ENCODE measurements at regions not wholly inside any gene's neighbourhood (a gene's known extent, or its start where the extent isn't known, plus 50 kb on each side); places are given as distances from the start of the nearest gene placed in this dataset.

GRCh38 chr3:14252321-14253021 lies 73.9 kb downstream of the LSM3 start:
- Histone ChIP-seq H3K36me3 (ENCODE audit: control insufficient read depth in 5 of 5, insufficient read depth in 5 of 5, low read length in 5 of 5) (no peaks in the 10 kb centered on the region), H3K4me1 (ENCODE audit: control insufficient read depth in 5 of 5, insufficient read depth in 5 of 5, low read length in 5 of 5) (peaks cover 1 to 11% (median 5%) of the 10 kb centered on the region in 5 donors), H3K4me3 (ENCODE audit: low read depth in 1 of 5, low read length in 5 of 5) (no peak overlapping the region), H3K9me3 (ENCODE audit: control insufficient read depth in 5 of 5, low read length in 5 of 5) (no peaks in the 10 kb centered on the region), H3K9ac (ENCODE audit: low read length in 5 of 5) (no peak overlapping the region), H3K27ac (ENCODE audit: low read depth, low read length) (no peak overlapping the region), H3K27me3 (ENCODE audit: control insufficient read depth in 5 of 5, insufficient read depth in 4 of 5, low read length in 5 of 5) (peaks cover 0 to 14% (median 4%) of the 10 kb centered on the region in 5 donors)

DNA sequence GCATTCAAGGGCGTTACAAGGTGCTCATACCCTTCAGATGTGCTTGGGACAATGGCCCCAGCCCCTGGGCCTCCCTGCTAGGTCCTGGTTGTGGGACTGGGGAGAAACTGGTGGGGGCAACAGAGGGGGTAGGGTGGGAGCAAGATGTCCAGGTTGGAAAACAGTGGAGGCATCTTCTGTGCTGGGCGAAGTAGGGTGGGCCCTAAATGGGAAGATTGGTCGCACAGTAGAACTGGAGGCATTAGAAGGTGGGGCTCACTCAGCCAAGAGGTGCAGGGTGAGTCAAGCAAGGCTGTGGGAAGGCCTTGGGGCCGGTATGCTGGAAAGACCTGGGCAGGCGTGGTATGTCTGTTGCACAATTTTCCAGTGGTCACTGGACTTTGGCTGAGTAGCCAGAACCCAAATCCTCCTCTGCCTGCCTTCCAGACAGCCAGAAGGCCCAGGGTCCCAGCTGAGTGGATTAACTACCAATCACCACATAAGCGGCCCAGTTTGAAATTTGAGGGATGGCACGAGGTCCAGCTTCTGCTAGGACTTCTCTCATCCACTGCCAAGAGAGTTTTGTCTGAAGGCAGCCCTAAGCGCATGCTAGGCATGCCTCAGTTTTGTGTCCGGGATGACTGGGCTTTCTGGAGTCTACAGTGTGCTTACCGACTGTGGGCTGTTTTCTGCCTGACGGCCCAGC lies 74.5 kb downstream of the LSM3 start:
- Histone ChIP-seq H3K9ac (ENCODE audit: low read length in 5 of 5) (no peak overlapping the region), H3K9me3 (ENCODE audit: control insufficient read depth in 5 of 5, low read length in 5 of 5) (no peaks in the 10 kb centered on the region), H3K27me3 (ENCODE audit: control insufficient read depth in 5 of 5, insufficient read depth in 4 of 5, low read length in 5 of 5) (peaks cover 0 to 14% (median 4%) of the 10 kb centered on the region in 5 donors), H3K27ac (ENCODE audit: low read depth, low read length) (no peak overlapping the region), H3K4me3 (ENCODE audit: low read depth in 1 of 5, low read length in 5 of 5) (no peak overlapping the region), H3K36me3 (ENCODE audit: control insufficient read depth in 5 of 5, insufficient read depth in 5 of 5, low read length in 5 of 5) (no peaks in the 10 kb centered on the region), H3K4me1 (ENCODE audit: control insufficient read depth in 5 of 5, insufficient read depth in 5 of 5, low read length in 5 of 5) (peaks cover 1 to 11% (median 5%) of the 10 kb centered on the region in 5 donors)

DNA sequence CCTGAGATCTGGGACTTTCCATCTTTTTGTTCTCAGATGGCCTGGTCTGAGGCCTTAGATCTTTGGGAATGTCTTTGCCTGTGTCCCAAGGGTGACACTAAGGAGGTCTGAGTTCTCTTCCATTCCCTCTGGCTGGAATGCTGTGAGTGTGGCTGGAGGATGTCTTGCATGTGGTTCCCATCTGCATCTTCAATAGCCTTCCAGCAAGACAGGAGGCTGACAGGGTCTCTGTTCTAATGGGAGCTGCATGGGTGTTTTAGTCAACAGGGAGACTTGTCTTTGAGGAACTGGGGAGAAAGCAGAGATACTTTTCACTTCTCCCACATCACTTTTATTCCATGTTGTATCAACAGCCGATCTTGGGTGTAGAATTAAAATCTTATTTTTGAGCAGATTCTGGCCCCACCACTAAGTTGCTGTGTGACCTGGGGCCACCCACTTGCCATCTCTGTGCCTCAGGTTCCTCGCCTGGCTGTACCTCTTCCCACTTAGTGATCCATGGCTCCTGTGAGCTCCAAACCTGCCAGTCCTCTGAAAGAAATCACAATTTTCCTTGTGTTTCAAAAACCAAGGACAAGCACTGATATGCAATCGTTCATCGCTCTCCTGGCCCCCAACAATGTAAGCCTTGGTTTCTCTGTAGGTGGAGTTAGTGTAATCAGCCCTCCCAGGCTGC lies 75.2 kb downstream of the LSM3 start:
- Histone ChIP-seq H3K9ac (ENCODE audit: low read length in 5 of 5) (no peak overlapping the region), H3K27ac (ENCODE audit: low read depth, low read length) (no peak overlapping the region), H3K36me3 (ENCODE audit: control insufficient read depth in 5 of 5, insufficient read depth in 5 of 5, low read length in 5 of 5) (no peaks in the 10 kb centered on the region), H3K4me1 (ENCODE audit: control insufficient read depth in 5 of 5, insufficient read depth in 5 of 5, low read length in 5 of 5) (peaks cover 0 to 6% (median 1%) of the 10 kb centered on the region in 5 donors), H3K4me3 (ENCODE audit: low read depth in 1 of 5, low read length in 5 of 5) (no peak overlapping the region), H3K9me3 (ENCODE audit: control insufficient read depth in 5 of 5, low read length in 5 of 5) (no peaks in the 10 kb centered on the region), H3K27me3 (ENCODE audit: control insufficient read depth in 5 of 5, insufficient read depth in 4 of 5, low read length in 5 of 5) (peaks cover 0 to 14% (median 4%) of the 10 kb centered on the region in 5 donors)

DNA sequence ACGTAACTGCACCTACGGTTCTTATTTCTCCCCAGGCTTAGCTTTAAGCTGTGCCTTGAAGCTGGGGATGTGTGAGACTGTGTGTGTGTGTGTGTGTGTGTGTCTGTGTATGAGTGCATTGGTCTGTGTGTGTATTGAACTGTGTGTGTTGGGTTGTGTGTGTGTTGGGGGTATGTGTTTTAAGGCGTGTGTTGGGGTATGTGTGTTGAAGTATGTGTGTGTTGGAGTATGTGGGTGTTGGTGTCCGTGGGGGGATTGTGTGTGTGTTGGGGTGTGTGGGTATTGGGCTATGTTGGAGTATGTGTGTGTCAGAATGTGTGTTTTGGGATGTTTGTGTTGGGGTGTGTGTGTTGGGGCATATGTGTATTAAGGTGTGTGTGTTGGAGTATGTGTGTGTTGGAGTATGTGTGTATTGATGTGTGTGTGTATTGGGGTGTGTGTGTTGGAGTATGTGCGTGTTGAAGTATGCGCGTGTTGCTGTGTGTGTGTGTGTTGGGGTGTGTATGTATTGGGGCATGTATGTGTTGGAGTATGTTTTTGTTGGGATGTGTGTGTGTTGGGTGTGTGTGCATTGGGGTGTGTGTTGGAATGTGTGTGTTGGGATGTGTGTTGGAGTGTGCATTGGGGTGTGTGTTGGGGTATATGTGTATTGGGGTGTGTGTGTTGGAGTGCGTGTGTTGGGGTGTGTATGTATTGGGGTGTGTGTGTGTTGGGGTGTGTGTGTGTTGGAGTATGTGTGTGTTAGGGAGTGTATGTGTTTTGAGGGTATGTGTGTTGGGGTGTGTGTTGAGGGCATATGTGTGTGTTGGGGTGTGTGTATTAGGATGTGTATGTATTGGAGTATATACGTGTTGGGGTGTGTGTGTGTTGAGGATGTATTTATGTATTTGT lies 76.4 kb downstream of the LSM3 start:
- Histone ChIP-seq H3K4me3 (ENCODE audit: low read depth in 1 of 5, low read length in 5 of 5) (no peak overlapping the region), H3K9ac (ENCODE audit: low read length in 5 of 5) (no peak overlapping the region), H3K27me3 (ENCODE audit: control insufficient read depth in 5 of 5, insufficient read depth in 4 of 5, low read length in 5 of 5) (peaks cover 0 to 14% (median 4%) of the 10 kb centered on the region in 5 donors), H3K27ac (ENCODE audit: low read depth, low read length) (no peak overlapping the region), H3K9me3 (ENCODE audit: control insufficient read depth in 5 of 5, low read length in 5 of 5) (no peaks in the 10 kb centered on the region), H3K4me1 (ENCODE audit: control insufficient read depth in 5 of 5, insufficient read depth in 5 of 5, low read length in 5 of 5) (peaks cover 0 to 2% (median 0%) of the 10 kb centered on the region in 5 donors), H3K36me3 (ENCODE audit: control insufficient read depth in 5 of 5, insufficient read depth in 5 of 5, low read length in 5 of 5) (no peaks in the 10 kb centered on the region)

GRCh38 chr3:14256046-14256445 lies 77.4 kb downstream of the LSM3 start:
- H3K4me3 ChIP-seq (ENCODE audit: low read depth in 1 of 5, low read length in 5 of 5) = no peak overlapping the region
- peaks cover 0 to 16% (median 4%) of the 10 kb centered on the region in 5 donors for H3K27me3 ChIP-seq (ENCODE audit: control insufficient read depth in 5 of 5, insufficient read depth in 4 of 5, low read length in 5 of 5)
- no peak overlapping the region for H3K9ac ChIP-seq (ENCODE audit: low read length in 5 of 5)
- H3K36me3 ChIP-seq (ENCODE audit: control insufficient read depth in 5 of 5, insufficient read depth in 5 of 5, low read length in 5 of 5) = no peaks in the 10 kb centered on the region
- H3K4me1 ChIP-seq (ENCODE audit: control insufficient read depth in 5 of 5, insufficient read depth in 5 of 5, low read length in 5 of 5) = peaks cover 0 to 2% (median 0%) of the 10 kb centered on the region in 5 donors
- no peaks in the 10 kb centered on the region for H3K9me3 ChIP-seq (ENCODE audit: control insufficient read depth in 5 of 5, low read length in 5 of 5)
- H3K27ac ChIP-seq (ENCODE audit: low read depth, low read length) = no peak overlapping the region

DNA sequence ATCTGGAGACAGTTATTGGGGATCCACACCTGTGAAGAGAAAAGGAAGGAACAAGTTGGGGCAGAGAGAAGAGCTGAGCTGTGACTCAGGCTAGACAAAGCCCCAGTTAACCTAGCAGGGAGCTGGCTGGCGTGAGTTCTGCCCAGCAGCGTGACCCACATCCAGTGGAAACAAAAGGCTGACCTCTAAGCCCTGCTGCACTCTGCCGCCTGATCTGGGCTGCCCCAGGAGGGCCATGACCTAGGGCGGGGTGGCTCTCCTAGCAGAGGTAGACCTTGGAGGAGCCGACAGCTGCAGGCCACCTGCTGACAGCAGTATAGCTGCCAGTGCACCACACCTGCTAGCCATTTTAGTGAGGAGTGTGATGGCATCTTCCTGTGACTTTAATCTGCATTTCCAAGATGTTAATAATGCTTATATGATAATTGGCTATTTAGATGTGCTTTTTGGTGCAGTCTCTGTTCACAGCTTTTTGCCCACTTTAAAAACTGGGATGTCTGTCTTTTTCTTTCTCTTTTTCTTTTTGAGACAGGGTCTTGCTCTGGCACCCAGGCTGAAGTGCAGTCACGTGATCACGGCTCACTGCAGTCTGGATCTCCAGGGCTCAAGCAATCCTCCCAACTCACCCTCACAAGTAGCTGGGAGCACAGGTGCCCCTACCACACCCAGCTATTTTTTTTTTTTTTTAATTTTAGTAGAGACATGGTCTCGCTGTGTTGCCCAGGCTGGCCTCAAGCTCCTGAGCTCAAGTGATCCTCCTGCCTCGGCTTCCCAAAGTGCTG lies 78.1 kb downstream of the LSM3 start:
- H3K27ac ChIP-seq (ENCODE audit: low read depth, low read length) = no peak overlapping the region
- peaks cover 1 to 6% (median 3%) of the 10 kb centered on the region in 5 donors for H3K4me1 ChIP-seq (ENCODE audit: control insufficient read depth in 5 of 5, insufficient read depth in 5 of 5, low read length in 5 of 5)
- H3K9ac ChIP-seq (ENCODE audit: low read length in 5 of 5) = no peak overlapping the region
- H3K9me3 ChIP-seq (ENCODE audit: control insufficient read depth in 5 of 5, low read length in 5 of 5) = no peaks in the 10 kb centered on the region
- H3K4me3 ChIP-seq (ENCODE audit: low read depth in 1 of 5, low read length in 5 of 5) = no peak overlapping the region
- H3K36me3 ChIP-seq (ENCODE audit: control insufficient read depth in 5 of 5, insufficient read depth in 5 of 5, low read length in 5 of 5) = no peaks in the 10 kb centered on the region
- H3K27me3 ChIP-seq (ENCODE audit: control insufficient read depth in 5 of 5, insufficient read depth in 4 of 5, low read length in 5 of 5) = peaks cover 0 to 16% (median 4%) of the 10 kb centered on the region in 5 donors

GRCh38 chr3:14258906-14259904 lies 80.6 kb downstream of the LSM3 start:
- Histone ChIP-seq H3K27ac (ENCODE audit: low read depth, low read length) (no peak overlapping the region), H3K27me3 (ENCODE audit: control insufficient read depth in 5 of 5, insufficient read depth in 4 of 5, low read length in 5 of 5) (peaks cover 0 to 14% (median 4%) of the 10 kb centered on the region in 5 donors), H3K4me1 (ENCODE audit: control insufficient read depth in 5 of 5, insufficient read depth in 5 of 5, low read length in 5 of 5) (peaks cover 0 to 4% (median 3%) of the 10 kb centered on the region in 5 donors), H3K9ac (ENCODE audit: low read length in 5 of 5) (no peak overlapping the region), H3K9me3 (ENCODE audit: control insufficient read depth in 5 of 5, low read length in 5 of 5) (no peaks in the 10 kb centered on the region), H3K36me3 (ENCODE audit: control insufficient read depth in 5 of 5, insufficient read depth in 5 of 5, low read length in 5 of 5) (no peaks in the 10 kb centered on the region), H3K4me3 (ENCODE audit: low read depth in 1 of 5, low read length in 5 of 5) (no peak overlapping the region)

DNA sequence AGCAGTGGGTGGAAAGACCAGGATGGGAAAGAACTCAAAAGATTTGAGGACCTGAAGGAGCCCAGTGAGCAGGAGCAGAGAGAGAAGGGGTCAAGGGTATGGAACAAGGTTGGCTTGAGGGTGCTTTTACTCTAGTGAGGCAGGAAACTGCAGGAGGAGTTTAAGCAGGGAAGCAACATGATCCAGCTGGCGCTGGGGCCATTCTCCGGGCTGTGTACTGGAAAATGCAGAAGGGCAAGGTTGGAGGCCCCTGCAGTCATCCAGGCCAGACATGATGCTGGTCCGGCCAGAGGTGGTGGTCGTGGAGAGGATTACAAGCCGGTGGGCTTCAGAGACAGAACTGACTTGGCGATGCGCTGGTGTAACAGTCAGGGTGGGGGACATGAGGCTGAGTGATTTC lies 81.8 kb downstream of the LSM3 start:
- peaks cover 0 to 4% (median 3%) of the 10 kb centered on the region in 5 donors for H3K4me1 ChIP-seq (ENCODE audit: control insufficient read depth in 5 of 5, insufficient read depth in 5 of 5, low read length in 5 of 5)
- peaks cover 0 to 6% (median 2%) of the 10 kb centered on the region in 5 donors for H3K27me3 ChIP-seq (ENCODE audit: control insufficient read depth in 5 of 5, insufficient read depth in 4 of 5, low read length in 5 of 5)
- H3K4me3 ChIP-seq (ENCODE audit: low read depth in 1 of 5, low read length in 5 of 5) = no peak overlapping the region
- H3K36me3 ChIP-seq (ENCODE audit: control insufficient read depth in 5 of 5, insufficient read depth in 5 of 5, low read length in 5 of 5) = no peaks in the 10 kb centered on the region
- H3K9me3 ChIP-seq (ENCODE audit: control insufficient read depth in 5 of 5, low read length in 5 of 5) = no peaks in the 10 kb centered on the region
- H3K27ac ChIP-seq (ENCODE audit: low read depth, low read length) = no peak overlapping the region
- no peak overlapping the region for H3K9ac ChIP-seq (ENCODE audit: low read length in 5 of 5)
